Uterus (tissue), 2 donors: ENCODE measurements at regions not wholly inside any gene's neighbourhood (a gene's known extent, or its start where the extent isn't known, plus 50 kb on each side); places are given as distances from the start of the nearest gene placed in this dataset.
"Not testable (repeated sequence)": the region's sequence is repeated elsewhere in the genome, so short reads cannot be mapped to it uniquely, and the experiment has no call there.

Experiments used
- CTCF ChIP-seq, 4 experiments: fragments of 200-600 bp in 2 of 4; fragments of 450-650 bp in 2 of 4; sonication (generic) in 2 of 4; IDR thresholded peaks; one replicate each; pipeline ENCODE4 v1.5.1; 2016 to 2019; ENCODE audit warnings: antibody characterized with exemption in 4 of 4, mild to moderate bottlenecking in 2 of 4, moderate library complexity in 1 of 4
- POLR2A ChIP-seq, 2 donors: fragments of 450-650 bp; IDR thresholded peaks; one replicate each; pipeline ENCODE4 v1.6.1; 2016; ENCODE audit warnings: antibody characterized with exemption in 2 of 2, mild to moderate bottlenecking in 1 of 2, moderate library complexity in 1 of 2

- TF ChIP-seq CTCF, POLR2A (IDR thresholded peaks at IDR 0.05): not testable (repeated sequence)
These were observed 791.9 kb upstream of the AADAT start for GRCh38 chr4:170881646-170882045.
